K562 (cell line): ENCODE measurements at regions not wholly inside any gene's neighbourhood (a gene's known extent, or its start where the extent isn't known, plus 50 kb on each side); places are given as distances from the start of the nearest gene placed in this dataset.

Experiments used
- GMEB1 ChIP-seq: fragments of 250-450 bp; sonication (Bioruptor Pico); IDR thresholded peaks from 2 replicates; pipeline ENCODE4 v1.4.0; 2020; ENCODE audit warnings: mild to moderate bottlenecking
- MTF1 ChIP-seq: fragments of 250-450 bp; sonication (Bioruptor Pico); IDR thresholded peaks from 2 replicates; pipeline ENCODE4 v1.9.0; 2021; ENCODE audit warnings: moderate library complexity, mild to moderate bottlenecking, inconsistent platforms, borderline replicate concordance
- NBN ChIP-seq: fragments of 450-650 bp; IDR thresholded peaks from 2 replicates; pipeline ENCODE4 v1.6.1; 2016; ENCODE audit warnings: low read depth, mild to moderate bottlenecking
- ZNF274 ChIP-seq: IDR thresholded peaks from 2 replicates; pipeline ENCODE4 v1.6.1; 2011; ENCODE audit warnings: low read depth, mild to moderate bottlenecking, low read length, moderate library complexity, borderline replicate concordance
- ZNF384 ChIP-seq: IDR thresholded peaks from 2 replicates; pipeline ENCODE4 v1.6.1; 2012; ENCODE audit warnings: low read depth, low read length, improper control_type of control experiment
- TF ChIP-seq, protein P1 (sequence below), 3 experiments: IDR thresholded peaks in 2 of 3; conservative IDR thresholded peaks in 1 of 3; 2 replicates each; pipeline ENCODE4 v1.5.1; 2011 to 2012; ENCODE audit warnings: low read length in 3 of 3, mild to moderate bottlenecking in 3 of 3, control low read depth in 2 of 3, improper control_type of control experiment in 1 of 3, inconsistent platforms in 1 of 3, low read depth in 1 of 3, mixed read lengths in 1 of 3, moderate library complexity in 1 of 3; ENCODE audit not compliant: insufficient read depth in 2 of 3

GRCh38 chr15:39156166-39156565 is 424.7 kb upstream of the THBS1 start:
- TF ChIP-seq, protein P1, sequence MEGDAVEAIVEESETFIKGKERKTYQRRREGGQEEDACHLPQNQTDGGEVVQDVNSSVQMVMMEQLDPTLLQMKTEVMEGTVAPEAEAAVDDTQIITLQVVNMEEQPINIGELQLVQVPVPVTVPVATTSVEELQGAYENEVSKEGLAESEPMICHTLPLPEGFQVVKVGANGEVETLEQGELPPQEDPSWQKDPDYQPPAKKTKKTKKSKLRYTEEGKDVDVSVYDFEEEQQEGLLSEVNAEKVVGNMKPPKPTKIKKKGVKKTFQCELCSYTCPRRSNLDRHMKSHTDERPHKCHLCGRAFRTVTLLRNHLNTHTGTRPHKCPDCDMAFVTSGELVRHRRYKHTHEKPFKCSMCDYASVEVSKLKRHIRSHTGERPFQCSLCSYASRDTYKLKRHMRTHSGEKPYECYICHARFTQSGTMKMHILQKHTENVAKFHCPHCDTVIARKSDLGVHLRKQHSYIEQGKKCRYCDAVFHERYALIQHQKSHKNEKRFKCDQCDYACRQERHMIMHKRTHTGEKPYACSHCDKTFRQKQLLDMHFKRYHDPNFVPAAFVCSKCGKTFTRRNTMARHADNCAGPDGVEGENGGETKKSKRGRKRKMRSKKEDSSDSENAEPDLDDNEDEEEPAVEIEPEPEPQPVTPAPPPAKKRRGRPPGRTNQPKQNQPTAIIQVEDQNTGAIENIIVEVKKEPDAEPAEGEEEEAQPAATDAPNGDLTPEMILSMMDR (IDR thresholded peaks at IDR 0.05 in 2 of 3, conservative IDR thresholded peaks at IDR 0.05 in 1 of 3; ENCODE audit: insufficient read depth in 2 of 3, low read depth in 1 of 3, low read length in 3 of 3): no peak
- TF ChIP-seq ZNF384: no peak
- no peak for TF ChIP-seq GMEB1 (CRISPR knock-in tag)
- no peak for TF ChIP-seq NBN
- TF ChIP-seq ZNF274: no peak
- no peak for TF ChIP-seq MTF1 (CRISPR knock-in tag)
